ENCODE measurements at regions not wholly inside any gene's neighbourhood (a gene's known extent, or its start where the extent isn't known, plus 50 kb on each side); places are given as distances from the start of the nearest gene placed in this dataset.
A peak's percentile ranks its signal among the peaks of the same experiment; 100 is the strongest.

- 95% methylated on average over 5 of the region's 5 CpGs for WGBS
- no peak overlapping the region for H3K27ac ChIP-seq
- no peaks in the 10 kb centered on the region for H3K27me3 ChIP-seq (replicated peaks; ENCODE audit: insufficient read depth)
- no peaks in the 10 kb centered on the region for H3K9me3 ChIP-seq
- intact Hi-C loops (cut with DNase I): no loop called here
- TF ChIP-seq POLR2AphosphoS5 (IDR thresholded peaks at IDR 0.05) (no peak), POLR2A (IDR thresholded peaks at IDR 0.05) (no peak)
- TF ChIP-seq, protein P1, sequence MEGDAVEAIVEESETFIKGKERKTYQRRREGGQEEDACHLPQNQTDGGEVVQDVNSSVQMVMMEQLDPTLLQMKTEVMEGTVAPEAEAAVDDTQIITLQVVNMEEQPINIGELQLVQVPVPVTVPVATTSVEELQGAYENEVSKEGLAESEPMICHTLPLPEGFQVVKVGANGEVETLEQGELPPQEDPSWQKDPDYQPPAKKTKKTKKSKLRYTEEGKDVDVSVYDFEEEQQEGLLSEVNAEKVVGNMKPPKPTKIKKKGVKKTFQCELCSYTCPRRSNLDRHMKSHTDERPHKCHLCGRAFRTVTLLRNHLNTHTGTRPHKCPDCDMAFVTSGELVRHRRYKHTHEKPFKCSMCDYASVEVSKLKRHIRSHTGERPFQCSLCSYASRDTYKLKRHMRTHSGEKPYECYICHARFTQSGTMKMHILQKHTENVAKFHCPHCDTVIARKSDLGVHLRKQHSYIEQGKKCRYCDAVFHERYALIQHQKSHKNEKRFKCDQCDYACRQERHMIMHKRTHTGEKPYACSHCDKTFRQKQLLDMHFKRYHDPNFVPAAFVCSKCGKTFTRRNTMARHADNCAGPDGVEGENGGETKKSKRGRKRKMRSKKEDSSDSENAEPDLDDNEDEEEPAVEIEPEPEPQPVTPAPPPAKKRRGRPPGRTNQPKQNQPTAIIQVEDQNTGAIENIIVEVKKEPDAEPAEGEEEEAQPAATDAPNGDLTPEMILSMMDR (IDR thresholded peaks at IDR 0.05): no peak
- H3K4me1 ChIP-seq (replicated peaks): no peaks in the 10 kb centered on the region
- no peaks in the 10 kb centered on the region for H3K36me3 ChIP-seq
- H3K4me3 ChIP-seq: no peak overlapping the region
- no peak for DNase-seq (ENCODE audit: low spot score)
Observed at GRCh38 chr2:217227794-217228193, 367.9 kb upstream of the TNP1 start.

DNA sequence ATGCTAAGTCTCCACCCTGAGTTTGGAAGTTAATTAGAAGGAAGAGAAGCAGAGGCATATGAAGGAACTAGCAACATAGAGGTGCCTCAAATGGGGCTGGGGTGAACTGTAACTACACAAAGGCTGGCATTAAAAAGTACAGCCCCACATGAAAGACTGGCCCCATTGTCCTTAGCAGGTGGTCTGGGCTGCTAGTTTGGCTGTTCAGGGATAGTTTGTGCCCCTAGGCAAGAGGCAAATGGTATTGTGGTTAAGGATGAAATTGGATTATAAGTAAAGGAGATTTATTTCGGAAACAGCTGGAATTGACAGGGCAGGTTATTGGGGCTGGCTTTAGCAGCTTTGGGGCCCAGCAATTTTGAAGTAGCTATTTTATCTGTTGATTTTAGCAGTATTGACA, 365.7 kb upstream of the TNP1 start:
- WGBS: 94% methylated on average over 1 of the region's 1 CpG
- intact Hi-C loops (cut with DNase I): no loop called here
- H3K36me3 ChIP-seq: no peaks in the 10 kb centered on the region
- DNase-seq (ENCODE audit: low spot score): no peak
- H3K9me3 ChIP-seq: no peaks in the 10 kb centered on the region
- TF ChIP-seq POLR2A (IDR thresholded peaks at IDR 0.05) (no peak), POLR2AphosphoS5 (IDR thresholded peaks at IDR 0.05) (no peak)
- TF ChIP-seq, protein P1 (IDR thresholded peaks at IDR 0.05): no peak
- H3K4me3 ChIP-seq: no peak overlapping the region
- no peak overlapping the region for H3K27ac ChIP-seq
- no peaks in the 10 kb centered on the region for H3K4me1 ChIP-seq (replicated peaks)
- H3K27me3 ChIP-seq (replicated peaks; ENCODE audit: insufficient read depth): no peaks in the 10 kb centered on the region

DNA sequence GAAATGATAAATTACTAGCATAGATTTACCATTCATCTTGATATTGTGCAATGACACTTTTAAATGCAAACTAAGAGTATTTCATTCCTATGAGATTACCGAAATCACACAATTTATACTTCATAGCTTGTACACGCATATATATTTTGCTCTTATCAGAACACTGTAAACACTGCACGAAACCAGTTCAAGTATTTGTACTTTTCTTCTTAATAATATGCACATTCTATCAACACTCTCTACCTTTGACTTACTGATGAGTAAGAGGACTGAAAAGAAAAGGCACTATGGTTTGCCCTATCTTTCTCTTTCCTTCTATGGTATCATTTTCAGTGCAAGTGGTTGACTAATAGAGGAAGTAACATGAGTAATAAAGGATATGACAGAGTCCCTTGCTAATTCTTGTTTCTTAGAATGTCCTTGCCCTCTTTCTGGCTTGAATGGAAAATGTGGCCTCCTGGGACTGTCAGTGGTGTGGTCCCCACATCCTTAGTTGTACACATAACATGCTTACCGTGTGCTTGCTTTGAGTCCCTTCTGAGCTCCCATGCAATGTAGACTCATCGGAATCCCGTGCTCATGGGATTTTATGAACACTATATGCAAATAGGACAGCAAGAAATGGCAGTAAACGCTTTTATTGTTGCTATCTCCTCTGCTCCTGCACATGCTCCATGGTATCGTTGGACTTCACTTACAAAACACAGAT, 363.5 kb upstream of the TNP1 start:
- DNase-seq (ENCODE audit: low spot score): no peak
- no peak overlapping the region for H3K27ac ChIP-seq
- no peaks in the 10 kb centered on the region for H3K9me3 ChIP-seq
- no peak for TF ChIP-seq POLR2A (IDR thresholded peaks at IDR 0.05)
- TF ChIP-seq POLR2AphosphoS5 (IDR thresholded peaks at IDR 0.05): no peak
- intact Hi-C loops (cut with DNase I): no loop called here
- H3K4me1 ChIP-seq (replicated peaks): no peaks in the 10 kb centered on the region
- H3K27me3 ChIP-seq (replicated peaks; ENCODE audit: insufficient read depth): no peaks in the 10 kb centered on the region
- WGBS: 83% methylated on average over 8 of the region's 8 CpGs
- no peaks in the 10 kb centered on the region for H3K36me3 ChIP-seq
- H3K4me3 ChIP-seq: no peak overlapping the region

DNA sequence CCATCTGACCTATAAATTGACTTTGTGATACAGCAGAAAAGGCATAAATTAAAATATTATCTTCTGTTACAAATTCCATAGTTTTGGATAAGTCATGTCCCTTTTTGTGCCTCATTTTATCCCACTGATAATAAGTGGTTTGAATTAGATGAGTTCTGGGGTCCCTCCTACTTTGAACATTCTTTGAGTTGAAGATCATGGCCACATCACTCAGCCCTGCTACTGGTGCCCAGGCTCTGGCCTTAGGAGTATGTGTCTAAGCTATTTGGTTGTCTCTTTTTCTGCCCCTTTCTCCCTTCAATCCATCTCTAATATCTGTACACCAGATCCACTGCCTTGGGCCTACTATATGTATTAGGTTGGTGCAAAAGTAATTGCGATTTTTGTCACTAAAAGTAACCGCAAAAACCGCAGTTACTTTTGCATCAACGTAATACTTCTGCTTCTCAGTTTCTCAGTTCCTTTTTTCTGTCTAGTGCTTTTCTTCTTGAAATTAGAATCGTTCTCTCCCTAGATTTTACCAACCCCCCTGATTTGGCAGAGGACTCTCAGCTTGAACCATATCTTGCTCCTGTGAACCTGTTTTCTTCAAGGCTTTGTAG, 362.5 kb upstream of the TNP1 start:
- WGBS: 92% methylated on average over 5 of the region's 5 CpGs
- Histone ChIP-seq H3K27me3 (replicated peaks; ENCODE audit: insufficient read depth) (no peaks in the 10 kb centered on the region), H3K4me1 (replicated peaks) (no peaks in the 10 kb centered on the region), H3K4me3 (no peak overlapping the region), H3K36me3 (no peaks in the 10 kb centered on the region), H3K9me3 (no peaks in the 10 kb centered on the region), H3K27ac (no peak overlapping the region)
- intact Hi-C loops (cut with DNase I): no loop called here
- DNase-seq (ENCODE audit: low spot score): no peak
- TF ChIP-seq POLR2AphosphoS5 (IDR thresholded peaks at IDR 0.05) (no peak), POLR2A (IDR thresholded peaks at IDR 0.05) (no peak)
- TF ChIP-seq, protein P1 (IDR thresholded peaks at IDR 0.05): no peak

GRCh38 chr2:217220228-217221013, 360.6 kb upstream of the TNP1 start:
- intact Hi-C loops (cut with DNase I): no loop called here
- H3K36me3 ChIP-seq: no peaks in the 10 kb centered on the region
- no peak overlapping the region for H3K27ac ChIP-seq
- DNase-seq (ENCODE audit: low spot score): peak; percentile 7
- H3K4me1 ChIP-seq (replicated peaks): no peaks in the 10 kb centered on the region
- H3K27me3 ChIP-seq (replicated peaks; ENCODE audit: insufficient read depth): no peaks in the 10 kb centered on the region
- no peaks in the 10 kb centered on the region for H3K9me3 ChIP-seq
- peak; percentile 13 for TF ChIP-seq POLR2AphosphoS5 (IDR thresholded peaks at IDR 0.05)
- TF ChIP-seq POLR2A (IDR thresholded peaks at IDR 0.05): no peak
- TF ChIP-seq, protein P1 (IDR thresholded peaks at IDR 0.05): no peak
- WGBS: 75% methylated on average over 5 of the region's 5 CpGs
- no peak overlapping the region for H3K4me3 ChIP-seq

All from prostate gland (tissue), 2 donors.